ENCODE measurements at regions not wholly inside any gene's neighbourhood (a gene's known extent, or its start where the extent isn't known, plus 50 kb on each side); places are given as distances from the start of the nearest gene placed in this dataset.

DNA sequence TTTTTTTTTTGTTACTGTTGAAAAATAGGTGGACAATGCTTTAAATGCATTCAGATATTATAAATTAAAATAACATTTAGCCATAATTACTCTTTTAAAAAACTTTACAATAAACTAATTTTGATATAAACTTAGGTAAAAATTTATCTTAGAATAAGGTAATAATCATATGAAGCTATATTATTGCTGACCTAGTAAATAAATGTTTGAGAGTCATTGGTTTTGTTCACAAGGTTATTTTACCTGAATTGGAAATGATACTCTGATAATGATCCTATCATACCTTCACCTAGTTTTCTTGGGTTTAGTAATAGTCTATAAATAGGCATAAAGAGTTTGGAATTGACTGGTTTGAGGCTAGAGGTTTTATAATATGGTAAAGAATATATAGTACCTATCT, 1076.4 kb upstream of the CDH6 start:
- Histone ChIP-seq H3K27ac (no peak overlapping the region), H3K4me1 (no peaks in the 10 kb centered on the region), H3K36me3 (no peaks in the 10 kb centered on the region), H3K27me3 (no peaks in the 10 kb centered on the region), H3K9me3 (no peaks in the 10 kb centered on the region), H3K4me3 (no peak overlapping the region)
- TF ChIP-seq POLR2AphosphoS5 (IDR thresholded peaks at IDR 0.05), result no peak
- TF ChIP-seq, protein P1, sequence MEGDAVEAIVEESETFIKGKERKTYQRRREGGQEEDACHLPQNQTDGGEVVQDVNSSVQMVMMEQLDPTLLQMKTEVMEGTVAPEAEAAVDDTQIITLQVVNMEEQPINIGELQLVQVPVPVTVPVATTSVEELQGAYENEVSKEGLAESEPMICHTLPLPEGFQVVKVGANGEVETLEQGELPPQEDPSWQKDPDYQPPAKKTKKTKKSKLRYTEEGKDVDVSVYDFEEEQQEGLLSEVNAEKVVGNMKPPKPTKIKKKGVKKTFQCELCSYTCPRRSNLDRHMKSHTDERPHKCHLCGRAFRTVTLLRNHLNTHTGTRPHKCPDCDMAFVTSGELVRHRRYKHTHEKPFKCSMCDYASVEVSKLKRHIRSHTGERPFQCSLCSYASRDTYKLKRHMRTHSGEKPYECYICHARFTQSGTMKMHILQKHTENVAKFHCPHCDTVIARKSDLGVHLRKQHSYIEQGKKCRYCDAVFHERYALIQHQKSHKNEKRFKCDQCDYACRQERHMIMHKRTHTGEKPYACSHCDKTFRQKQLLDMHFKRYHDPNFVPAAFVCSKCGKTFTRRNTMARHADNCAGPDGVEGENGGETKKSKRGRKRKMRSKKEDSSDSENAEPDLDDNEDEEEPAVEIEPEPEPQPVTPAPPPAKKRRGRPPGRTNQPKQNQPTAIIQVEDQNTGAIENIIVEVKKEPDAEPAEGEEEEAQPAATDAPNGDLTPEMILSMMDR (IDR thresholded peaks at IDR 0.05), result no peak
- no peak for TF ChIP-seq POLR2A (IDR thresholded peaks at IDR 0.05)
- DNase-seq (ENCODE audit: low spot score in 2 of 2), result no peak
- intact Hi-C loops (cut with DNase I; ENCODE audit: low total_unique reads), result no loop called here

DNA sequence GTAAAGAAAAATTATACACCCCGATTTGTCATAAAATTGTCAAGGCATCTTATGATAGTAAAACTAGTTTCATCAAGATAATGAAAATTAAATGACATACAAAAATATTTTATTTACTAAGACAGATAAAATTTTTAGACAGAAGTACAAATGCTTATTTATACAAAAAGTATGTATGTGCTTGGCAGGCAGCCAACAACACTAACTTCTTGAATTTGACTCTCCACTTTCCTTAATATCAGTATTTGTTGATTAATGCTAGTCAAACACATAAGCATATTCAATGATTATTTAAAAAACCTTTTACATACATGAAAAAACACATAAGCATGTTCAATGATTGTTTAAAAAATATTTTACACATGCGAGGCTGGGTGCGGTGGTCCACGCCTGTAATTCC, 1079.9 kb upstream of the CDH6 start:
- intact Hi-C loops (cut with DNase I; ENCODE audit: low total_unique reads), result no loop called here
- Histone ChIP-seq H3K27me3 (no peaks in the 10 kb centered on the region), H3K4me3 (no peak overlapping the region), H3K4me1 (no peaks in the 10 kb centered on the region), H3K36me3 (no peaks in the 10 kb centered on the region), H3K9me3 (no peaks in the 10 kb centered on the region), H3K27ac (no peak overlapping the region)
- no peak for DNase-seq (ENCODE audit: low spot score in 2 of 2)
- TF ChIP-seq, protein P1 (IDR thresholded peaks at IDR 0.05), result no peak
- TF ChIP-seq POLR2A (IDR thresholded peaks at IDR 0.05), result no peak
- TF ChIP-seq POLR2AphosphoS5 (IDR thresholded peaks at IDR 0.05), result no peak

DNA sequence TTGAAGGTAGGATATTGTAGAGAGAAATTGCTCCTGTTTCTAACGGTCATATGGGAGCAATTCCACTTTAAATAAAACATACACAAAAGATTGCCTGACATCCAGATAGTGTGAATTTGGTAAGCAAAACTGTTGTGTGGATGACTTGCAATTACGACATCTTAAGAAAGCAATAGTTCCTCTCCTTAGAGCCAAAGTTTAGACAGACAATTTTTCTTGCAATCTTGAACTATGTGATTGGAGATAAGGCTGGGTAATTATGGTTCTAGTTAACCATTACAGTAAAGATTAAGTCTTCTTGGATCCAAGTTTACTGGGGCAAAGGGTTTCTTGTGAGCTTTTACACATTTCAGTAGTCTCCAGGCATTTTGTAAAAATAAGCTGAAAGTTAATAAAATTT, 1080.6 kb upstream of the CDH6 start:
- H3K36me3 ChIP-seq, result no peaks in the 10 kb centered on the region
- no peaks in the 10 kb centered on the region for H3K9me3 ChIP-seq
- H3K4me1 ChIP-seq, result no peaks in the 10 kb centered on the region
- intact Hi-C loops (cut with DNase I; ENCODE audit: low total_unique reads), result no loop called here
- H3K4me3 ChIP-seq, result no peak overlapping the region
- H3K27ac ChIP-seq, result no peak overlapping the region
- H3K27me3 ChIP-seq, result no peaks in the 10 kb centered on the region
- no peak for DNase-seq (ENCODE audit: low spot score in 2 of 2)
- no peak for TF ChIP-seq POLR2A (IDR thresholded peaks at IDR 0.05)

DNA sequence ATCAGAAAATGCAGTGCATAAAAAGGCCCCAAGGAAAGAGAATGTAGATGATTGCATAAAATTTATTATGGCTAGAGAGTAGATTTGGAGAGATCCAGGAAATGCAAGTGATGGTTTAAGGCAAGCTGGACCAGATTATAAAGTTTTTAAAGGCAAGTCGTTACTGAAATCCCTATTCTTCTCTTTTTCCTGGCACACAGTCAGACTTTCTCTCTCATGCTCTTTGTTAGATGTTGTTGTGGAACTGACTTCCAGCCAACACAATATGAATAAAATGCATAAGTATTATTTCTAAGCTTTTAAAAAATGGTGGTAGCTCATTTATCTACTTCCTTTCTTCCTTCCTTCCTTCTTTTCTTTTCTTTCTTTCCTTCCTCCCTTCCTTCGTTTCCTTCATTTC, 1085.4 kb upstream of the CDH6 start:
- TF ChIP-seq POLR2A (IDR thresholded peaks at IDR 0.05), result no peak
- TF ChIP-seq, protein P1 (IDR thresholded peaks at IDR 0.05), result no peak
- TF ChIP-seq POLR2AphosphoS5 (IDR thresholded peaks at IDR 0.05), result no peak

DNA sequence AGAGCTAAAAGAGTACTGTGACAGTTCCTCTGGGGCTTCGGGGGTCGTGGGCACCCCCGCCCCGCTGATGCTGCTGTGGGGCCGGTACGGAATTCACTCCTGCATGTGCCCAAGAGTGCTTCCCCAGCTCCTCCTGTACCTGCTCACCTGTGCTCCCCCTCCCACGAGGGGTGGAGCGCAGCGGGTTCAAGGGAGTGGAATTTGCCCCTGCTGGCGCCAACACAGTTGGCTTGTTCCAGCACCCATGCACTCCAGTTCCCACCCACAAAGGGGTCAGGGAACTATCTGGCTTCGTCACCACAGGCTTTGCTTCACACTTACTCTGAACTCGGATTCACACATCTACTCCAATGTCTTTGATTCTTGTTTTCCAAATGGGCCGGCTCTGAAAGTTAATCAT, 1086.9 kb upstream of the CDH6 start:
- intact Hi-C loops (cut with DNase I; ENCODE audit: low total_unique reads), result no loop called here
- H3K9me3 ChIP-seq, result no peaks in the 10 kb centered on the region
- H3K36me3 ChIP-seq, result no peaks in the 10 kb centered on the region
- DNase-seq (ENCODE audit: low spot score in 2 of 2), result no peak
- TF ChIP-seq POLR2A (IDR thresholded peaks at IDR 0.05) (no peak), POLR2AphosphoS5 (IDR thresholded peaks at IDR 0.05) (no peak)
- TF ChIP-seq, protein P1 (IDR thresholded peaks at IDR 0.05), result no peak
- no peak overlapping the region for H3K27ac ChIP-seq
- H3K4me1 ChIP-seq, result no peaks in the 10 kb centered on the region
- no peak overlapping the region for H3K4me3 ChIP-seq
- H3K27me3 ChIP-seq, result no peaks in the 10 kb centered on the region

More for the DNA sequence above, 1085.4 kb upstream of the CDH6 start:
- Histone ChIP-seq H3K4me3 (no peak overlapping the region), H3K9me3 (no peaks in the 10 kb centered on the region), H3K4me1 (no peaks in the 10 kb centered on the region), H3K36me3 (no peaks in the 10 kb centered on the region), H3K27ac (no peak overlapping the region), H3K27me3 (no peaks in the 10 kb centered on the region)
- intact Hi-C loops (cut with DNase I; ENCODE audit: low total_unique reads), result no loop called here
- DNase-seq (ENCODE audit: low spot score in 2 of 2), result no peak
